ENCODE measurements at regions not wholly inside any gene's neighbourhood (a gene's known extent, or its start where the extent isn't known, plus 50 kb on each side); places are given as distances from the start of the nearest gene placed in this dataset.

- no peak for TF ChIP-seq CTCF (IDR thresholded peaks at IDR 0.05; ENCODE audit: low read depth, low read length)
- POLR2A ChIA-PET: no interaction called here
These were observed 705.7 kb upstream of the CELF2 start for GRCh38 chr10:10311966-10312365.

GRCh38 chr10:10313149-10313835, 704.4 kb upstream of the CELF2 start:
- ChIA-PET POLR2A (no interaction called here), CTCF (no interaction called here)
- no peak for DNase-seq (ENCODE audit: low read depth, low spot score)
- no peak overlapping the region for H3K4me3 ChIP-seq (ENCODE audit: low read depth, low read length)
- no peak for TF ChIP-seq CTCF (IDR thresholded peaks at IDR 0.05; ENCODE audit: low read depth, low read length)
- no peaks in the 10 kb centered on the region for H3K9me3 ChIP-seq (ENCODE audit: control insufficient read depth, insufficient read depth, low read length)
- no peak overlapping the region for H3K27ac ChIP-seq (ENCODE audit: low read depth, low read length)
- no peaks in the 10 kb centered on the region for H3K27me3 ChIP-seq (ENCODE audit: control insufficient read depth, insufficient read depth, low read length)

More at GRCh38 chr10:10311966-10312365, 705.7 kb upstream of the CELF2 start:
- CTCF ChIA-PET: interaction anchor here (0.7 kb wide), 1 partner anchor 62 kb away, joined by 3 read pairs; no protein-coding TSS in a partner anchor
- H3K4me3 ChIP-seq (ENCODE audit: low read depth, low read length): no peak overlapping the region
- H3K27ac ChIP-seq (ENCODE audit: low read depth, low read length): no peak overlapping the region
- no peak for DNase-seq (ENCODE audit: low read depth, low spot score)
- no peaks in the 10 kb centered on the region for H3K27me3 ChIP-seq (ENCODE audit: control insufficient read depth, insufficient read depth, low read length)
- no peaks in the 10 kb centered on the region for H3K9me3 ChIP-seq (ENCODE audit: control insufficient read depth, insufficient read depth, low read length)

- TF ChIP-seq CTCF (IDR thresholded peaks at IDR 0.05; ENCODE audit: low read depth, low read length): no peak
- POLR2A ChIA-PET: no interaction called here
- Histone ChIP-seq H3K27ac (ENCODE audit: low read depth, low read length) (no peak overlapping the region), H3K4me3 (ENCODE audit: low read depth, low read length) (no peak overlapping the region), H3K27me3 (ENCODE audit: control insufficient read depth, insufficient read depth, low read length) (no peaks in the 10 kb centered on the region), H3K9me3 (ENCODE audit: control insufficient read depth, insufficient read depth, low read length) (no peaks in the 10 kb centered on the region)
- no peak for DNase-seq (ENCODE audit: low read depth, low spot score)
- CTCF ChIA-PET: no interaction called here
These were observed 703.0 kb upstream of the CELF2 start for GRCh38 chr10:10314626-10315025.

GRCh38 chr10:10315989-10316388, 701.7 kb upstream of the CELF2 start:
- CTCF ChIA-PET: no interaction called here
- DNase-seq (ENCODE audit: low read depth, low spot score): no peak

More at GRCh38 chr10:10315989-10316388, 701.7 kb upstream of the CELF2 start:
- no peaks in the 10 kb centered on the region for H3K27me3 ChIP-seq (ENCODE audit: control insufficient read depth, insufficient read depth, low read length)
- H3K4me3 ChIP-seq (ENCODE audit: low read depth, low read length): no peak overlapping the region
- H3K9me3 ChIP-seq (ENCODE audit: control insufficient read depth, insufficient read depth, low read length): no peaks in the 10 kb centered on the region
- H3K27ac ChIP-seq (ENCODE audit: low read depth, low read length): no peak overlapping the region
- POLR2A ChIA-PET: no interaction called here
- TF ChIP-seq CTCF (IDR thresholded peaks at IDR 0.05; ENCODE audit: low read depth, low read length): no peak

All from AG04450 (cell line).